ENCODE measurements at regions not wholly inside any gene's neighbourhood (a gene's known extent, or its start where the extent isn't known, plus 50 kb on each side); places are given as distances from the start of the nearest gene placed in this dataset.

- no peaks in the 10 kb centered on the region for H3K27me3 Mint-ChIP-seq
- peak overlapping the region; percentile 71 for H3K4me3 Mint-ChIP-seq
- H3K27ac Mint-ChIP-seq = no peak overlapping the region
- no peaks in the 10 kb centered on the region for H3K9me3 Mint-ChIP-seq
- H3K36me3 Mint-ChIP-seq = peaks cover 4% of the 10 kb centered on the region
- TF ChIP-seq CTCF (conservative IDR thresholded peaks at IDR 0.05) = no peak
- peaks cover 8% of the 10 kb centered on the region for H3K4me1 Mint-ChIP-seq (ENCODE audit: unreplicated experiment)
- no peak for DNase-seq (ENCODE audit: extremely low spot score, unreplicated experiment)
Measured at GRCh38 chr12:124388038-124388671, 93.3 kb downstream of the RFLNA start.

GRCh38 chr12:124387528-124387911 lies 92.6 kb downstream of the RFLNA start:
- no peak overlapping the region for H3K4me3 Mint-ChIP-seq
- no peak for DNase-seq (ENCODE audit: extremely low spot score, unreplicated experiment)
- no peak for TF ChIP-seq CTCF (conservative IDR thresholded peaks at IDR 0.05)
- peaks cover 8% of the 10 kb centered on the region for H3K4me1 Mint-ChIP-seq (ENCODE audit: unreplicated experiment)
- no peak overlapping the region for H3K27ac Mint-ChIP-seq
- no peaks in the 10 kb centered on the region for H3K27me3 Mint-ChIP-seq
- H3K36me3 Mint-ChIP-seq = peaks cover 4% of the 10 kb centered on the region
- no peaks in the 10 kb centered on the region for H3K9me3 Mint-ChIP-seq

DNA sequence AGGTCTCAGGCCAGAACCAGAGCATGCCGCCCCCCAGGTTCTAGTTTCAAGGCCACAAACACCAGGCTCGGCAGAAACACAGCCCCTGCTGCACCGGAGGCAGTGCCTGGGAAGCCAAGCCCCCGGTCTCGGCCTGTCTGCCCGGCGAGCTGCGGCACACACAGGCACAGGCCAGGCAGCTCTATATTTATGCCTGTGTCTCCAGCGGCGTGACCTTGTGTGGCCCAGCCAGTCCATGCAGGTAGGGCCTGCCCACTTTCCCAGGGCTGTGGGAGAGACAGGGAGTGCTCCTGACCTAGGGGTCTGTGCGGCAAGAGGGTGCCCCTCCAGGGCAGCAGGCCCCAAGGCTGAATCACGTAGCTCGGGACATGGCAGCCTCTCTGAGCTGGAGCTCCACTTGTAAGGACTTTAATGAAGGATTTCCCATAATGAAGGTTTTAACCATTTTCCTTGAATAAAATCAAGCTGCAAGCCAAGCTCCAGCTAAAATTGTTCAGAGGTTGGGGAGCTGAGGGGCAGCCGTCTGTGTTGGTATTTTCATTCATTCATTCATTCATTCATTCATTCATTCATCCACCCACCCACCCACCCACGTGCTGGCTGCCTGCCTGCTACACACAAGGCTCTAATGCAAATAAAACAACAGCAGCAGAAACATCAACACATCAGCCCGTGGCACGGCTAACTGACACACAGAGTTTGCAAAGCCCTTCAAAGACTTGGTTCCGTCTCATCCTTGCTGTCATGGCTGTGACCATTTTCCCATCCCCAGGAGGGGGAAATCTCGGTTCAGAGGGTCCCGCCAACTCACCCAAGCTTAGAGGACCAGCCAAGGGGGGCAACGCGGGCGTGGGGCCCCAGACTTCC lies 92.0 kb downstream of the RFLNA start:
- no peak for DNase-seq (ENCODE audit: extremely low spot score, unreplicated experiment)
- H3K4me1 Mint-ChIP-seq (ENCODE audit: unreplicated experiment) = peaks cover 8% of the 10 kb centered on the region
- no peaks in the 10 kb centered on the region for H3K27me3 Mint-ChIP-seq
- H3K36me3 Mint-ChIP-seq = peaks cover 4% of the 10 kb centered on the region
- peak overlapping the region; percentile 34 for H3K27ac Mint-ChIP-seq
- no peaks in the 10 kb centered on the region for H3K9me3 Mint-ChIP-seq
- no peak for TF ChIP-seq CTCF (conservative IDR thresholded peaks at IDR 0.05)
- no peak overlapping the region for H3K4me3 Mint-ChIP-seq

GRCh38 chr12:124386059-124386458 lies 91.2 kb downstream of the RFLNA start:
- Mint-ChIP-seq H3K27ac (no peak overlapping the region), H3K36me3 (peaks cover 5% of the 10 kb centered on the region), H3K27me3 (no peaks in the 10 kb centered on the region), H3K9me3 (no peaks in the 10 kb centered on the region), H3K4me3 (no peak overlapping the region), H3K4me1 (ENCODE audit: unreplicated experiment) (peaks cover 6% of the 10 kb centered on the region)
- no peak for DNase-seq (ENCODE audit: extremely low spot score, unreplicated experiment)
- no peak for TF ChIP-seq CTCF (conservative IDR thresholded peaks at IDR 0.05)

DNA sequence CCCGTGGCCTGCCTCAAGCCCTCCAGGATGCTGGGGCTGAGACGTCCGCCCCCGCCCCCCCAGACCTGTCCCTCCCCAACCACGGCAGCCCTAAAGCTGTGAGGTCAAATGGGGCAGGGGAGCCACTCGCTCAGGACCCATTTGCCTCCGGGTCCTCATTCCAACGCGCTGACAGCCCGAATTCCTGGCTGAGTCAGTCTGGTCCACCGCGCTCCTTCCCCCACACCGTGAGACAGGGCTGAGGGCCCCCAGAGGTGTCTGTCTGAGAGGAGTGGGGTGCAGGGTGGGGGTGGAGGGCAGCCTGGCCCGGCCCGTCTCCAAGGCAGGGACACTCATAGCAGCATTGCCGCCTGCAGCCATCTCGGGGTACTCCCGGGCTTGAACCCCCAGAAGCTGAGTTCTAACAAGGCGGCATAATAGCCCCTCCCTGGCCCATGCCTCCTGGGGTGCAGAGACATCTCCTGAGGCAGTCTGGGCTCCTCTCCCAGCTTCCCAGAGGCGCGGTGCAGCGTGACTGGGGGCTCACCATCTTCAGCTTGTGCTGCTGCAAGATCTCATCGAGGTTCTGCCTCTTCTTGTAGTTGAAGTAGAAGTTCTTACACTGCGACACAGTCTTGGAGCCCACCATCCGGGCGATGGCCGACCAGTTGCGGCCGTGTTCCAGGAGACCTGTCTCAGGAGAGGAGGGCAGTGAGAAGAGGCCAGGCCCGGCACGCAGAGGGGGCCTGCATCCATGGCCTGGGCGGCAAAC lies 90.5 kb downstream of the RFLNA start:
- Mint-ChIP-seq H3K36me3 (peaks cover 6% of the 10 kb centered on the region), H3K4me1 (ENCODE audit: unreplicated experiment) (peaks cover 8% of the 10 kb centered on the region), H3K9me3 (no peaks in the 10 kb centered on the region), H3K27ac (no peak overlapping the region), H3K4me3 (no peak overlapping the region), H3K27me3 (no peaks in the 10 kb centered on the region)
- no peak for DNase-seq (ENCODE audit: extremely low spot score, unreplicated experiment)
- no peak for TF ChIP-seq CTCF (conservative IDR thresholded peaks at IDR 0.05)
